IPS-NIHi11 (cell line): ENCODE measurements at regions not wholly inside any gene's neighbourhood (a gene's known extent, or its start where the extent isn't known, plus 50 kb on each side); places are given as distances from the start of the nearest gene placed in this dataset.
"Not testable (repeated sequence)": the region's sequence is repeated elsewhere in the genome, so short reads cannot be mapped to it uniquely, and the experiment has no call there.

ENCODE experiments used
- DNase-seq: peaks from one replicate; pipeline ENCODE4 v3.0.0; 2012; ENCODE audit warnings: mixed read lengths, low spot score

- DNase-seq: peak; percentile 96
Observed at GRCh38 chr4:8675383-8675782, 82.8 kb downstream of the CPZ start.

GRCh38 chr4:8674311-8674885 lies 81.8 kb downstream of the CPZ start:
- no peak for DNase-seq

GRCh38 chr4:8673106-8673505 lies 80.5 kb downstream of the CPZ start:
- DNase-seq: not testable (repeated sequence)

- no peak for DNase-seq
Observed at GRCh38 chr4:8672486-8672885, 79.9 kb downstream of the CPZ start.

GRCh38 chr4:8671712-8672290 lies 79.2 kb downstream of the CPZ start:
- DNase-seq: no peak
